Bronchial epithelial cell (primary cell): ENCODE measurements at regions not wholly inside any gene's neighbourhood (a gene's known extent, or its start where the extent isn't known, plus 50 kb on each side); places are given as distances from the start of the nearest gene placed in this dataset.

Experiments
- DNase-seq: peaks from one replicate; pipeline ENCODE4 v3.0.0-alpha.2; 2010; ENCODE audit warnings: low read depth
- FAIRE-seq: peaks from 2 replicates; lab custom pipeline; 2011; peaks lifted over from hg19 to GRCh38; lab: Jason Lieb, UNC
- H3K27me3 ChIP-seq: 2 replicates; pipeline ENCODE4 v1.5.1; 2011; ENCODE audit warnings: low read length; ENCODE audit not compliant: control insufficient read depth, insufficient read depth
- H3K36me3 ChIP-seq: 2 replicates; pipeline ENCODE4 v1.5.1; 2011; ENCODE audit warnings: low read length; ENCODE audit not compliant: control insufficient read depth, insufficient read depth
- H3K4me3 ChIP-seq: 2 replicates; pipeline ENCODE4 v1.5.1; 2011; ENCODE audit warnings: mild to moderate bottlenecking, low read depth, low read length, control low read depth
- CTCF ChIP-seq: IDR thresholded peaks from 2 replicates; pipeline ENCODE4 v1.5.1; 2011; ENCODE audit warnings: mild to moderate bottlenecking, moderate library complexity, low read length, control low read depth, inconsistent platforms; ENCODE audit not compliant: insufficient read depth, severe bottlenecking

- FAIRE-seq: no peak
- DNase-seq: no peak
- Histone ChIP-seq H3K36me3 (no peaks in the 10 kb centered on the region), H3K27me3 (no peaks in the 10 kb centered on the region), H3K4me3 (no peak overlapping the region)
- TF ChIP-seq CTCF: no peak
Measured at GRCh38 chr2:125853626-125854025, 802.3 kb upstream of the GYPC start.

- no peak for TF ChIP-seq CTCF
- DNase-seq: no peak
- no peak for FAIRE-seq
- no peaks in the 10 kb centered on the region for H3K27me3 ChIP-seq
- H3K4me3 ChIP-seq: no peak overlapping the region
- no peaks in the 10 kb centered on the region for H3K36me3 ChIP-seq
Measured at GRCh38 chr2:125855204-125855603, 800.8 kb upstream of the GYPC start.

GRCh38 chr2:125857971-125858794 lies 797.8 kb upstream of the GYPC start:
- no peak overlapping the region for H3K4me3 ChIP-seq
- no peak for FAIRE-seq
- no peaks in the 10 kb centered on the region for H3K36me3 ChIP-seq
- no peaks in the 10 kb centered on the region for H3K27me3 ChIP-seq
- no peak for TF ChIP-seq CTCF
- no peak for DNase-seq

- TF ChIP-seq CTCF: no peak
- DNase-seq (no peak), FAIRE-seq (no peak)
- no peaks in the 10 kb centered on the region for H3K36me3 ChIP-seq
- no peak overlapping the region for H3K4me3 ChIP-seq
- no peaks in the 10 kb centered on the region for H3K27me3 ChIP-seq
Measured at GRCh38 chr2:125861461-125861860, 794.5 kb upstream of the GYPC start.

GRCh38 chr2:125867908-125868307 lies 788.0 kb upstream of the GYPC start:
- no peak for TF ChIP-seq CTCF
- Histone ChIP-seq H3K36me3 (no peaks in the 10 kb centered on the region), H3K27me3 (no peaks in the 10 kb centered on the region), H3K4me3 (no peak overlapping the region)
- FAIRE-seq (no peak), DNase-seq (no peak)

- no peak overlapping the region for H3K4me3 ChIP-seq
- TF ChIP-seq CTCF: no peak
- H3K27me3 ChIP-seq: no peaks in the 10 kb centered on the region
- no peak for DNase-seq
- FAIRE-seq: no peak
- no peaks in the 10 kb centered on the region for H3K36me3 ChIP-seq
Measured at GRCh38 chr2:125870264-125870663, 785.7 kb upstream of the GYPC start.
